ENCODE measurements at regions not wholly inside any gene's neighbourhood (a gene's known extent, or its start where the extent isn't known, plus 50 kb on each side); places are given as distances from the start of the nearest gene placed in this dataset.

DNA sequence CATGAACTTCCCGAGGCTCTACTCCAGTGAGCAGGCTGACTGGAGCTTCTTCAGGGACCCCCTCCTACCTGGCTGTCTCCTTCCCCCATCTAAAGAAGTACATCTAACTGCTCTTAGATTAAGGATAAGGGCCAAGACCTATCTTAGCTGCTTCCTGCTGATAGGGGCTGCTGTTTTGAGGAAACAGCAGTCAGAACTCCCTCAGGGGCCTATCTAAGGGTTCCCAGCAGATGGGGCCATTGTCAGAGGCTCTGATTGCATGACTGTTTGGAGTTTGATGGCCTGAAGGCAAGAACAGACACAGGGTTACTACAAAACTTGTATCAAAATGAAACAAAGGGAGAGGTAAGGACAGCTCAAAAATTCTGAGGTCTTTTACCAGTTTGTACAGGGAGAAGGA lies 2636.9 kb upstream of the PCDH20 start:
- TF ChIP-seq EGR1 (IDR thresholded peaks at IDR 0.05) (no peak), TAF1 (IDR thresholded peaks at IDR 0.05; ENCODE audit: low read depth) (no peak), CEBPB (IDR thresholded peaks at IDR 0.05) (no peak), TEAD4 (IDR thresholded peaks at IDR 0.05) (no peak)
- TF ChIP-seq, protein P1, sequence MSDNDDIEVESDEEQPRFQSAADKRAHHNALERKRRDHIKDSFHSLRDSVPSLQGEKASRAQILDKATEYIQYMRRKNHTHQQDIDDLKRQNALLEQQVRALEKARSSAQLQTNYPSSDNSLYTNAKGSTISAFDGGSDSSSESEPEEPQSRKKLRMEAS (IDR thresholded peaks at IDR 0.05) = no peak
